ENCODE measurements at regions not wholly inside any gene's neighbourhood (a gene's known extent, or its start where the extent isn't known, plus 50 kb on each side); places are given as distances from the start of the nearest gene placed in this dataset.
A peak's percentile ranks its signal among the peaks of the same experiment; 100 is the strongest.

GRCh38 chr2:64345998-64346397 is 108.0 kb upstream of the LGALSL start:
- DNase-seq, result no peak

GRCh38 chr2:64348386-64349130 is 105.4 kb upstream of the LGALSL start:
- no peak for DNase-seq

- no peak for DNase-seq
These were observed 104.8 kb upstream of the LGALSL start for GRCh38 chr2:64349131-64349530.

DNA sequence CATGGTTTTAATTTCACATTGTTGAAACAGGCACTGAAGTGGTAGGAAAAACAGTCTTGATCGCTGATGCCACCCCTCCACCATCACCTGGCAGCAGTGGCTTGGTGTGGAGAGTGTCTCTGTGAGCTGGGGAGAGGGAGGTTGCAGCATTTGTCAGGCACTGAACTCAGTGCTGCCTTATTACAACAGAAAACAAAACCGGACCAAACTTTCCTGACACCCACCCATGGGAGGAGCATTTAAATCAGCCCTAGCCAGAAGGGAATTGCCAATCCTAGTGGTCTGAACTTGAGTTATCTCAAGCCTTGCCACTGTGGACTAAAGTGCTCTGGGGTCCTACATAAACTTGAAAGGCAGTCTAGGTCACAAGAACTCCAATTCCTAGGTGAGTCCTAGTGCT is 103.0 kb upstream of the LGALSL start:
- no peak for DNase-seq

DNA sequence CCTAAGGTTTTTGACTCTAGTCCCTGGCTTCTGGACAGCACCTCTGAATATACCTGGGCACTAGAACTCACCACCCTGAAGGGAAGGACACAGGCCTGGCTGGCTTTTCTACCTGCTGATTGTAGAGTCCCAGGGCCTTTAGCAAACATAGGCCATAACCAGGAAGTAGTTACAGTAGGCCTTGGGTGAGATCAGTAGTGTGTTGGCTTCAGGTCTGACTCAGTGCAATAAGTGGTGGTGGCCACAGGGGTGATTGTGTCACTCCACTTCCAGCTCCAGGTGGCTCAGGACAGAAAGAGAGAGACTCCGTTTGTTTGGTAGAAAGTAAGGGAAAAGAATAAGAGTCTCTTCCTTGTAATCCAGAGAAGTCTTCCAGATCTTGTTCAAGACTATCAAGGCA is 101.7 kb upstream of the LGALSL start:
- DNase-seq, result no peak

DNA sequence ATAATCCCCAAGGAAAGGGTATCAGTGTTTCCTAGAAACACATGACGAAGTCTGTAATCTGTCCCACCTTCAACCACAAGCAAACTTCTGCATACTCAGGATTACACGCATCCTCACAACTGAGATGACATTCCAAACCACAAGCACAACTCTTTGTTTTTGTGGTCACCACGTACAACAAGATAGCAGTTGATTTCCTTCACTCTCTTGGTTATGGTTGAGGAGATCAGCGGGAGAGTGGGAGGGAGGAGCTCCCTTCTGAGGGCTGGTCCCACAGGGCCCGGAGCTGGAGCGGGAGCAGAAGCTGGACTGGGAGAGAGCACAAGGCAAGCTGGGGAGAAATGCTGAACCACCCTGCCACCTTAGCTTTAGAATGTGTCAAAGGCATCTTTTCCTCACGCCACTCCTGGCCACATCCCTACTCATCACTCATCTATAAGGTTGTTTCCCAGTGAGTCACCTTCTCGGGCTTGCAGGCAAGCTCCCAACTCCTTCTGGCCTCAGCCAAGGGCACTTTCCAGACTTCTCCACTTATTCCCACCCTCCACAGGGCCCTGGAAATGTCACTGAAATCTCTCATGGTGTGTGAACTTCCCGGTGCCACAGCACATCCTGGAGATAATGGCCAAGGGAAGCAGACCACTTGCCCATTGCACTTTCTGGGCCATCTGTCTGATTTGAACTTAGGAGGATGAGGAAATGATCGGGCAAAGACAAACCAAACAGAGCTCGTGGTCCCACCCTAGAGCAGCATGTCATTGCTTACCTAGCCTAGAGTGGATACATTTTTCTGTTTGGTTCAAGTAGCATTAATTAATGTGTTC is 98.9 kb upstream of the LGALSL start:
- DNase-seq, result no peak

GRCh38 chr2:64356906-64357305 is 97.1 kb upstream of the LGALSL start:
- no peak for DNase-seq

- no peak for DNase-seq
These were observed 94.6 kb upstream of the LGALSL start for GRCh38 chr2:64359171-64359891.

DNA sequence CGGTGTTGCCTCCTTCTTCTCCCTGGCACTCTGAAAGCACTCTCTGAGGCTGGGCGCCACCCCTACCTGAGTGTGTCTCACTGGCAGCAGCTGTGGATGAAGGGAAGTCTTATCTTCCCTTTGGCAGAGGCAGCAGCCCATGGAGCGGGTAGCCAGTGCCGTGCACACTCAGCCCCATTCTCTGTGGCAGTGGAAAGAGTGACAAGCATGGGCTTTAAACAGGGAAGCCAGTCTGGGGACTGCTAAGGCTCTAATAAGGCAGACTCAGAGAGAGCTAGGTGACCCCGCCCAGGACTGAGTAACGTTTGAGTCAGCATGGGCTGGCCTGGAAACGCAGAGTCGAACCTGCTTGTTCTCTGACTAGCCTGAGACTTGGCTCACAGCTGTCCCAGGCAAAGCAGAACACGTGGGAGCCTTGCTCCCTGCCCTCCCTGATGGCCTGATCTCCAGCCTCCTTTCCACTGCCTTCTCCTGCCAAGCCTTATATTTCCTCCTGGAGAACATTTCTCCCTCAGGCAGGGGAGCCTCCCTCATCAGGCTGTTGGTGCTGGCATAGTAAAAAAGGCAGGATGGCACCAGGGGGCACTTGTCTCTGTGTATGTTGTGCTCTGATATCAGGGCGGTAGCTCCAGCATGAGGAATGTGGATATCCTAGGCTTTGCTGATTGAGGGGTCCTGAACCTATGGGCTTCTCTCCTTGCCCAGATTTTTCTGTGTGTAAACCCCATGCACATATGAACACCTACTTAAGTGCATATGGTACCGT is 93.9 kb upstream of the LGALSL start:
- DNase-seq, result peak; percentile 62

DNA sequence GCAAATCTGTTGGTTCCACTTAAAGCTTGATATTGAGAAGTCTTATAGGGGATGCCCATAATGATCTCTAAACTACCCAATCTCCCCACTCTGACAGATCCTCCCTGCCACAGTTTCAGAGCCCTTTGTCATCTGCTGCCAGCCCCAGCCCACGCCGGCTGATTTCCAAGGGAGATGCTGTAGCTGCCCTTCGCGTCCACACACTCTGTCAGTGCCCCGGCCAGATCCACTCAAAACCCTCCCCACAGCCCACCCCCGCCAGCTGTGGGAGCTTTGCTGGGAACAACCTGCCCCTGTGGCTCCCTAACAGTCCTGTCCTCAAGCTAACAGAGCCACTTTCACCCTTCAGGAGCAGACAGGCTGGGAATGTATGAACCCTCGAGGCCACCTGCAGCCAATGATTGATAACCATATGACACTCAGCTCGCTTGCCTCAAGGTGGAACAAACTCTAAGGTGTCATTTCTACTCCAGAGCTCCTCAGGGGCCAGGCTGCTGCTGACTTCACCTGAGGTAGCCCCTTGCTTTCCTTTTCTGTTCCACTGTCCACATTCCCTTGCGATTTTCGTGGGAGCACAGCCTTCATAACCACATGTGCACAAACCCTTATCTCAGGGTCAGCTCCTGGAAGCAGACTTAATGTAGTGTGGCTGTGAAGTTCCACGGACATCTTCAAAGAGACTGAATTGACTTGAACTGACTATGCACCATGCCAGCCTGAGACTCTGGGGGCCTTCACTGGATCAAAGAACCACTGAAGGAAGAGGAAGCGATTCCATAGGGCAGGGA is 92.6 kb upstream of the LGALSL start:
- no peak for DNase-seq

GRCh38 chr2:64362562-64363026 is 91.4 kb upstream of the LGALSL start:
- no peak for DNase-seq

- no peak for DNase-seq
These were observed 90.8 kb upstream of the LGALSL start for GRCh38 chr2:64363140-64363539.

DNA sequence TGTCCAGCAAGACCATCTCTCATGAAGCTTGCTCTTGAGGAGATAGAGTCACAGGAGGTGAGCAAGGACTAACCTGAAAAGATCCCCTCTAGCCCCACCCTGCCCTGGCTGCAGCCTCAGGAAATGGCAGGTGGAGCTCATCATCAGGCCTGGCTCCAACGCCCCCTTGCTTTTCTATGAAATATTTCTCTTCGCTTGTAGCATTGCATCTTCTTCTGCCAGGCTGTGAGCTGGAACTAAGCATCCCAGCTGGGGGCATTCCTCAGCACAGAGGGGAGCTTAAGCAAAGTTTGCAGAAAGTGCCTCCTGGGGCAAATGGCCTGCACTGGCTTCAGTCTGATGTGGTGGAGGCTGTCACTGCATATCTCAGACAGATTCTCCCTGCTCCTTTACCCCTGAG is 90.1 kb upstream of the LGALSL start:
- no peak for DNase-seq

DNA sequence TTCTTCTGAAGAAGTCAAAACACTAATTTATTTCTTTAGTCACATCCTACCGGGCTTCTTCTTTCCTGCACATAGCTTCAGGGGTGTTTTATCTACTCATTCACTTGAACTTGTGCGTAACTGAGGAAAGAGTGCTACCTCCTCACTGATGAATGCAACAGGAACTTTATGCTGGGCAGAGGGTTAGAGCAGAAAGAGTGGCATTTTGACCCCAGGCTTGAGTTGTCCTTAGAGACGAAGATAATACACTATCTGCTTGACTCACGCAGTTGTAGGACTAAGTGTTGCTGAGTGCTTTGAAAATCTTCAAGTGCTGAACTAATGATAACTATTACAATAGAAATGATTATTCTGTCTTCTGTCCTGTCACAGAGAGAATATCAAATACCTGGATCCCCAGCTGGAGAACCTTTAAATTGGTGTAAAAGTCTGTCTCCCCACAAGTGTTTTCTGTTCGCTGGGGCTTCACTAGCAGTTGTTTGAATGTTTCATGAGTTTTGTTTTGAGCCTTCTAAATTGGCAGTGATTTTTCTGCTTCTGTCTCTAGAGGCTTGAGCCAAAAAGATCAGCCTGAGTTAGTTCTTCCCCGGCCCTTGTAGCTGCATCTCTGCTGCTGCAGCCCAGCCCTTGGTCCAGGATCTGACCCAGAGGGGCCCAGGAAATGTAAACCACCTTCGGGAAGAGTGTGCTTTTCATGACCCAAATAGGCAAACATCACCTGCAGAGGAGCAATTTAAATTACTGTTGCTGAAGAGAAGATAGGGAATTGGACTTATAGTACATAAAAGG is 86.3 kb upstream of the LGALSL start:
- no peak for DNase-seq

- DNase-seq, result no peak
These were observed 84.3 kb upstream of the LGALSL start for GRCh38 chr2:64369706-64370105.

DNA sequence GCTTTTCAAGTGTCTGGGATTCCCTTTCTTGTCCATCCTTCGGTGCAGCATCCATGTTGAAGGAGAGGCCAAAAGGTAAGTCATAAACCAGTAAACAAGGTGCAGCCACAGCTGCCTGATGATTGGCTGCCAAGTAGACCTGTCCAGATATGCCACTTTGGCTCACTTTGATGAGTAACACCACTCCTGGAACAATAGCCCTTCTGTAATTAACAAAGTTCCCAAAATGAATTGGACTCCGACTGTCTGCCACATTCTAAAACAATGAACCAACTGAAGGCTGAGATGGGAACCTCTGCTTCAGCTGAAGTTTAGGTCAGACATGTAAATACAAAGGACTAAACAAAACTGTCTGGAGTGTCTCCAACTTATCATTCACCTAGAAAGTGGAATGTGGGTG is 82.2 kb upstream of the LGALSL start:
- DNase-seq, result no peak

DNA sequence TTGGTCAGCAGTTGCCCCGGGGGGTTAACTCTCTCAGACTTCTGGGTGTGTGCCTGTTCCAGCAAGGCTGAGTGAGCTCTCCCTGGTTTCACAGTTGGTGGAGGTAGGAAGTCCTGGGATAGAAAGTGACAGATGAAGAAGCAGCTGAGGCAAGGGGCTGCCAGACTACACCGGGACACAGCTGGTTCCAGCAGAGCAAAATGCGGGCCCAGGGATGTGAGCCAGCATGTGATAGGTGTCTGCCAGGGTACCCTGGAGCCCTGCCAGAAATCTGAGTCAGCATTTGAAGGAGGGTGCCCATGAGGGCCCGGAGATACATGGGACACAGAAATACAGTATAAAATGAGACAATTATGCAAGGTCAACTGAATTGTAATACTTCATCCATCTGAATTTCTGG is 79.3 kb upstream of the LGALSL start:
- no peak for DNase-seq

DNA sequence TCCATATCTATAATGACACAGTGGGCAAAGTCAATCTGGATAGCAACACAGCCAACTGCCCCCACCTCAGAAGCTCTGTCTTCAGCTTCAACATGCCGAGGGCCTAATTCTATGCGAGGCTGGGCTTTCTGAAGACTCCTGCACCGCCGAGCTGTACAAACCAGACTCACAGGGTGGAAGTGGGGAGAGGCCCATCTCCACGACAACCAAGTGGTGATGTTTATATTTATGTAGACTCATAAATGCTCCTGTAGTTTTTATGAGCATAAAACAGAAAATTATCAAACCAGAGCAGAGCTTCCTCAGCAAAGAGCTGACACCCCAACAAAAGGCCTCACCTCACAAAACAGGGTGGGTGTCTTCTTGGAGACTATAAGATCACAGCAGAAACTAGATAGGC is 77.0 kb upstream of the LGALSL start:
- no peak for DNase-seq

DNA sequence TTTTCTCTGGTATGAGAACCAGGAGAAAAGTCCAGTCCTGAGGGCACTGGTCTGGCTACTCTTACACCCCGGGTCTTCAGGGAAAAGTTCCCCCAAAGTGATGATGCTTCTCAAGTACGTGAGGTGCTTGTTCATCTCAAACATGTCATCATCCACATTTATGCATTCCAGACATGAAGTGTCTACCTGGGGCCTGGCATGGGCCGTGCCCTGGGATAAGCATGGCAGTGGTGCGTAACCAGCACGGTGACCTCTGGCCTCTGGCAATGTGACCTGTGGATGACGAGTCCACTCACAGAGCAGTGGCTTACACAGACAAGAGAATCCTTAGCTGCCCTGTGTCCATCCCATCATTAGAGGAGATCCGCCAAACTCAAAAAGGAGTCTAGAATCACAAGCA is 74.8 kb upstream of the LGALSL start:
- no peak for DNase-seq

DNA sequence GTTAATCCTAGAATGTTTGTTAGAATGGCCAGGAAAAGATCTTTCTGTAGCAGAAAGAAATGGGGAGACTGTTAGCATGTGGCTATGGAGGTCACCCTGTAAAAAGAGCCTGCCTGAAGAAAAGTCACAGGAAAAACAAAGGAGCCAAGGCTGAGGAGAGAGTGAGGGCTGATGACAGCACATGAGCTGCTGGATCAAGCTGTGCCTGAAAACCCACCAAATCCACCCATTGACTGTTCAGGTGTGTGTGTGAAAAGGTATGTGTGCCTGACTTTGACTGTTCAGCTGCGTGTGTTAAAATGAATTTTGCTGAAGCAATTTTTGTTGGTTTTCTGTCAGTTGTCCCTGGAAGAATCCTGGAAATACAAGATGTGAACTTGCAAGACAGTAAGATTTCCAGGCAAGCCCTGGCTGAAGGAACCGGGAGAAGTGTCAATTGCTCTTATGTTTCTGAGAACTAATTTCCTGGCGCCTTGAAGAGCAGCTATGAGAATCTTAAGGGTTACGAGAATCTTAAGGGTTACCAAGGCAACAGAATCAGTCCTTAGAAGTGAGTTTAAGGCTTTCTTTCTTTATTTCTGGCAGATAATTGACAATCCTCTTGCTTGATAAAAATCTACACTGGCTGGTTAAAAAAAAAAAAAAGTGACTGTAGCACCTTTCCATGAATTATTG is 73.0 kb upstream of the LGALSL start:
- DNase-seq, result no peak

Measured in activated naive CD4-positive, alpha-beta T cell treated with Interleukin-2 at 50 U/mL for 16 hours (primary cell).